Kidney epithelial cell (primary cell): ENCODE measurements at regions not wholly inside any gene's neighbourhood (a gene's known extent, or its start where the extent isn't known, plus 50 kb on each side); places are given as distances from the start of the nearest gene placed in this dataset.

ENCODE experiments used
- DNase-seq: peaks from one replicate; pipeline ENCODE4 v3.0.0-alpha.2; 2010; ENCODE audit warnings: low read depth
- H3K27me3 ChIP-seq: 2 replicates; pipeline ENCODE4 v1.6.0; 2011; ENCODE audit warnings: low read length; ENCODE audit not compliant: control insufficient read depth, insufficient read depth
- H3K36me3 ChIP-seq: 2 replicates; pipeline ENCODE4 v1.5.1; 2011; ENCODE audit warnings: low read length; ENCODE audit not compliant: control insufficient read depth, insufficient read depth
- H3K4me3 ChIP-seq: 2 replicates; pipeline ENCODE4 v1.5.1; 2011; ENCODE audit warnings: low read depth, mild to moderate bottlenecking, control low read depth, low read length
- TF ChIP-seq, protein P1 (sequence below): IDR thresholded peaks from 2 replicates; pipeline ENCODE4 v1.5.1; 2011; ENCODE audit warnings: mild to moderate bottlenecking, moderate library complexity, low read length, control low read depth, inconsistent platforms; ENCODE audit not compliant: insufficient read depth, poor library complexity, severe bottlenecking

DNA sequence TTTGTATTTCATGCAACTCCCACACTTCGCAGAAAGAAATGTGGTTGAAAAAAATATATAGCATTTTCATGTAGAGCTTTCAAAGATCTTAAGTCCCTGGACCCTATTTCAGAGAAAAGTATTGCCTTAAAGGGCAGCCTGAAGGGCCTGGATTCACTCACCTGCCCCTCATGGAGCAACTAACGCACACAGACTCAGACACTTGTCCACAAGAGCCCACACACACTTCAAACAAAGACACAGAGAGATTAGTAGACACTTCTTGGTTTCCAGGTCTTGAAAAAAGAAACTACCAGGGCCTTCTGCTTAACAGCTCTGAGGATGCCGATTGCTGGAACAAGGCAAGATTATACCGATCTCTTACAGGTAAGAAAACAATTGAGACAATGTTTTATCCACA is 122.2 kb downstream of the ZBTB18 start:
- TF ChIP-seq, protein P1, sequence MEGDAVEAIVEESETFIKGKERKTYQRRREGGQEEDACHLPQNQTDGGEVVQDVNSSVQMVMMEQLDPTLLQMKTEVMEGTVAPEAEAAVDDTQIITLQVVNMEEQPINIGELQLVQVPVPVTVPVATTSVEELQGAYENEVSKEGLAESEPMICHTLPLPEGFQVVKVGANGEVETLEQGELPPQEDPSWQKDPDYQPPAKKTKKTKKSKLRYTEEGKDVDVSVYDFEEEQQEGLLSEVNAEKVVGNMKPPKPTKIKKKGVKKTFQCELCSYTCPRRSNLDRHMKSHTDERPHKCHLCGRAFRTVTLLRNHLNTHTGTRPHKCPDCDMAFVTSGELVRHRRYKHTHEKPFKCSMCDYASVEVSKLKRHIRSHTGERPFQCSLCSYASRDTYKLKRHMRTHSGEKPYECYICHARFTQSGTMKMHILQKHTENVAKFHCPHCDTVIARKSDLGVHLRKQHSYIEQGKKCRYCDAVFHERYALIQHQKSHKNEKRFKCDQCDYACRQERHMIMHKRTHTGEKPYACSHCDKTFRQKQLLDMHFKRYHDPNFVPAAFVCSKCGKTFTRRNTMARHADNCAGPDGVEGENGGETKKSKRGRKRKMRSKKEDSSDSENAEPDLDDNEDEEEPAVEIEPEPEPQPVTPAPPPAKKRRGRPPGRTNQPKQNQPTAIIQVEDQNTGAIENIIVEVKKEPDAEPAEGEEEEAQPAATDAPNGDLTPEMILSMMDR, result no peak
- Histone ChIP-seq H3K27me3 (no peaks in the 10 kb centered on the region), H3K36me3 (no peaks in the 10 kb centered on the region), H3K4me3 (no peak overlapping the region)
- no peak for DNase-seq

DNA sequence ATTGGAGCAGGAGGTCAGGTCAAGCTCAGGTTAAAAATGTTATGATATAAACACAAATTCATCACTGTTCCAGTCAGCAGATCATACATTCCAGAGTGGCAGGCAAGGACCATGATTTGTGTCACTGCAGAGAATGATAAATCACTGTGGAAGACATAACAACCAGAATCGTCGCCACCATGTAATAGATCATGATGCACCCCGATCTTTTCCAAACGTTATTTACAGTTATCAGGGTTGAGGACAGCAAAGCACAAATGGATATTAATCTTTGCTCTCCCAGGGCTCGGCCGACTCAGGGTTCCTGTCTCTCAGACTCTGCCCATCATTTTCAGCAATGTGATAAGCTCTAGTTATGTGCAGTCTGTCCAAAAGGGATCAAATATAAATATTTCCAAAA is 122.7 kb downstream of the ZBTB18 start:
- Histone ChIP-seq H3K36me3 (no peaks in the 10 kb centered on the region), H3K4me3 (no peak overlapping the region), H3K27me3 (no peaks in the 10 kb centered on the region)
- TF ChIP-seq, protein P1, result no peak
- DNase-seq, result no peak

DNA sequence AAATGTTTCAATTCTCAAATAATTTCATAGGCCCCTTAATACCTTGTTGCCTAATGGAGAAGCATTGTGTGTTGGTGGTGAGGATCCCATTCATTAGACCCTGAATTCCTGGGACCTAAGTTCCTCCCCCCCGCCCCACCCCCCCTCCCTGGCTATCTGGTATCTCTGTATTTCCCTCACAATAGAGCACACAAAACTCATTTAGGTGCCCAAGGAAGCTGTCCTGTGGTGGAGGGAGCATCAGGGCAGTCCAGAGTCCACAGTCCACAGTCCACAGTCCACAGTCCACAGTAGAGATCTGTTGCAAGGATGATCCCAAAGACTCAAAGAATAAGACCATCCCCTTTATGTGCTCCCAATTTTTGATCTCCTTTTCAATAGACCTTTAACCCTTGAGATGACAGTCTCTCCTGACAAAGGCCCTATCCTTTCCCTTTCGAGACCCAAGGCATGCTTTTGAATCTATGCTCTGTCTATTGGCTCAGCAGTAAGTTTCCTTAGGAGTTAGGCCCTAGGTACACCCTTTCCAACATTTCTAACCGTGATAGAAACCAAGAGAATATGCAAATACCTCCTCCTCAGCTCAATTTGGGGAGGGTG is 123.9 kb downstream of the ZBTB18 start:
- TF ChIP-seq, protein P1, result no peak

DNA sequence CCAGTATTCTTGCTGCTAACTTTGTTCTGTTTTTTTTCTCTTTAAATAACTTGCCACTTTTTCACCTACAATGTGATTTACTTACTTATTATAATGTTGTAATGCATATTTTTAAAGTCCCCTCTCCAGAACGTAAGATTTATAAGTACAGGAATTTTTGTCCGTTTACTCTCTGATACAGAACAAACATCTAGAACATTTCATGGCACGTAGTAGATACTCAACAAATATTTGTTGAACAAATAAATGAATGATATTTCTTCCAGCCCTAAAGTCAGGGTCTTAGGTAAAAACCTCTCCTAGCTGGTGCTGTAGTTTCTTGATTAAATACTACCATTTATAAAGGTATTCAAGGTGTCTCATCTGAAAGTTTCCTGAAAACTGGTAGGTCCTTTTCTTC is 125.1 kb downstream of the ZBTB18 start:
- TF ChIP-seq, protein P1, result no peak
- no peak for DNase-seq
- Histone ChIP-seq H3K4me3 (no peak overlapping the region), H3K27me3 (no peaks in the 10 kb centered on the region), H3K36me3 (no peaks in the 10 kb centered on the region)

More for the DNA sequence above, 123.9 kb downstream of the ZBTB18 start:
- Histone ChIP-seq H3K4me3 (no peak overlapping the region), H3K36me3 (no peaks in the 10 kb centered on the region), H3K27me3 (no peaks in the 10 kb centered on the region)
- no peak for DNase-seq

DNA sequence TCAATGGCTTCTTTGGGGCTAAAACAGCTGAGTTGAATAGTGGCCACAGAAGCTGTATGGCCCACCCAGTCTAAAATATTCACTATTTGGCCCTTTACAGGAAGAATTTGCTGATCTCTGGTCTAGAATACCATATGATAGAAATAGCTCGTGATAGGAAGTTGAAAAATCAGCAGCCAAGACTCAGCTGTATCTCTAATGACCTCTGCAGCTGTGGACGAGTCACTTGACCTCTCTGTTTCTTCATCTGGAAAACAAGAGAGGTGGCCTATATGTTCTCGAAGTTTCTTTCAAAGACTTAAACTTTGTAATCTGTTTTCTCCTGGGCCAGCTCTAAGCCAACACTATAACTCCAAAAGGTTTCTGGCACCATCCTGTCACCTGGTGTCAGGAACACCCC is 129.2 kb downstream of the ZBTB18 start:
- peak; percentile 10 for DNase-seq
- Histone ChIP-seq H3K36me3 (no peaks in the 10 kb centered on the region), H3K27me3 (no peaks in the 10 kb centered on the region), H3K4me3 (no peak overlapping the region)
- TF ChIP-seq, protein P1, result no peak

DNA sequence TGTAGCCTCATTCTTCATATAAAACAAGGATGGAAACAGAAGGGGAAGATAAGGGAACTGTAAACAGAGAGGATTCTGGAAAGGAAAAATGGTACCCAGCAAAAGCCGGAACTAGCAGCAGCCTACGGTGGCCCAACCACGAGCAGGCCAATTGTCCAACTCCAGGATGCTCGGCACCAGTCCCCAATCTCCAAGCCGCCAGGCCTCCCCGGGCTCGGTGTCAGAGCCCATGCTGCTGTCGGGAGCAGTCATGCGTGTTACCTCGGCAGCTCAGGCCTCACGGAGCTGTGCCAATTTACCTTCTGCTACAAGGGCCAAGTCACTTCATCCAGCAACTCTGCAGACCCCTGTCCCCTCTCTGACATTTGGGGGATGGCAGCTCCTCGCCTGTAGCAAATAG is 130.8 kb downstream of the ZBTB18 start:
- TF ChIP-seq, protein P1, result no peak
- Histone ChIP-seq H3K36me3 (no peaks in the 10 kb centered on the region), H3K27me3 (no peaks in the 10 kb centered on the region), H3K4me3 (no peak overlapping the region)
- no peak for DNase-seq
